Heart left ventricle (tissue), 16 donors: ENCODE measurements at regions not wholly inside any gene's neighbourhood (a gene's known extent, or its start where the extent isn't known, plus 50 kb on each side); places are given as distances from the start of the nearest gene placed in this dataset.

Experiments used
- ATAC-seq, 4 donors: fragments of 200-7000 bp; cut with Tn5 transposase; one replicate each; pipeline ENCODE4 v1.9.1; 2020 to 2022; ENCODE audit warnings: moderate library complexity in 4 of 4, mild to moderate bottlenecking in 3 of 4, moderate number of reproducible peaks in 1 of 4
- DNase-seq, 5 donors: peaks; one replicate each; pipeline ENCODE4 v3.0.0-alpha.2; 2020
- H3K27ac ChIP-seq, 12 donors: fragments of 200-600 bp; sonication (generic) in 4 of 12; one replicate each; pipeline versions ENCODE4 v1.5.0 to v1.8.0; 2016 to 2022; ENCODE audit warnings: mild to moderate bottlenecking in 2 of 12
- H3K27me3 ChIP-seq, 9 donors: fragments of 200-600 bp; sonication (generic) in 2 of 9; one replicate each; pipeline versions ENCODE4 v1.5.1 to v1.8.0; 2016 to 2022; ENCODE audit warnings: mild to moderate bottlenecking in 3 of 9
- H3K36me3 ChIP-seq, 9 donors: fragments of 200-600 bp; sonication (generic) in 2 of 9; one replicate each; pipeline versions ENCODE4 v1.5.0 to v1.8.0; 2018 to 2022; ENCODE audit warnings: mild to moderate bottlenecking in 2 of 9
- H3K4me1 ChIP-seq, 12 donors: fragments of 200-600 bp; sonication (generic) in 4 of 12; one replicate each; pipeline versions ENCODE4 v1.5.0 to v1.8.0; 2016 to 2022; ENCODE audit warnings: mild to moderate bottlenecking in 3 of 12
- H3K4me3 ChIP-seq, 12 donors: fragments of 200-600 bp; sonication (generic) in 4 of 12; one replicate each; pipeline versions ENCODE4 v1.5.0 to v1.8.0; 2017 to 2022; ENCODE audit warnings: mild to moderate bottlenecking in 9 of 12, moderate library complexity in 4 of 12
- H3K9me3 ChIP-seq, 12 donors: fragments of 200-600 bp; sonication (generic) in 4 of 12; one replicate each; pipeline versions ENCODE4 v1.5.0 to v1.8.0; 2016 to 2022; ENCODE audit warnings: mild to moderate bottlenecking in 1 of 12
- CTCF ChIP-seq, 12 donors: fragments of 200-600 bp; sonication (generic) in 4 of 12; IDR thresholded peaks; one replicate each; pipeline versions ENCODE4 v1.5.0 to v1.8.0; 2018 to 2022; ENCODE audit warnings: antibody characterized with exemption in 12 of 12, mild to moderate bottlenecking in 5 of 12
- POLR2A ChIP-seq, 2 donors: fragments of 450-650 bp; IDR thresholded peaks; one replicate each; pipeline ENCODE4 v1.6.1; 2017; ENCODE audit warnings: antibody characterized with exemption in 2 of 2, mild to moderate bottlenecking in 2 of 2, moderate library complexity in 2 of 2
- WGBS, 4 donors: extraction: QIAGEN DNeasy Blood & Tissue Kit in 2 of 4; methylation state at CpG; one replicate each; pipeline versions ENCODE4 v1.1.5 to v1.1.7; 2013 to 2018; 5-methylcytosine and 5-hydroxymethylcytosine counted together
- intact Hi-C, 10 donors: fragments of 100-400 bp; cut with DNase I; formaldehyde crosslinking; loops; one replicate each; pipeline versions ENCODE4 v1.11.1 to v1.14.2; 2022
- donor health status: ischemic (EF 13 %, LVEDD 7.1; RV severe dilation, severe dysfunction).
- donor health status: healthy with polysubstance abuse.
- donor health status: DM: no; HTN: yes; CAD: no.
- donor health status: DM: no; HTN: no; CAD: no.
- donor health status: ischemic (EF 25% LVEDD 6.9; RV normal size, moderate dysfunction).
- donor health status: ischemic (EF 25% LVEDD 5.7; RV mildly dilated, moderate dysfunction).
- donor health status: healthy.
- donor health status: DM: yes; HTN: yes; CAD: no.
- donor health status: ischemic (EF 35%, LVEDD 5.7; RV mildly dilated, moderate dysfunction).
- donor health status: nonischemic (EF 11% LVEDD 7.7; RV severe dilation, severe dysfunction).
- donor health status: DM: yes; HTN: yes; CAD: no.
- donor health status: PGD.
- donor health status: ischemic (EF 29% LVEDD 5.4; RV normal size, mild dysfunction).
- donor health status: nonischemic (EF 23%, LVEDD 6.1; RV moderate dilation, normal function).

- DNase-seq (no peak), ATAC-seq (no peak)
- H3K27me3 ChIP-seq: peaks cover 0 to 9% (median 0%) of the 10 kb centered on the region in 9 donors
- peaks cover 0 to 14% (median 1%) of the 10 kb centered on the region in 12 donors for H3K4me1 ChIP-seq
- WGBS, 4 donors: 91 to 92% (median 91%) methylated on average over 5 of the region's 5 CpGs
- no peak overlapping the region for H3K27ac ChIP-seq
- TF ChIP-seq POLR2A (IDR thresholded peaks at IDR 0.05) (no peak), CTCF (IDR thresholded peaks at IDR 0.05) (no peak)
- no peak overlapping the region for H3K4me3 ChIP-seq
- no peaks in the 10 kb centered on the region for H3K36me3 ChIP-seq
- H3K9me3 ChIP-seq: no peaks in the 10 kb centered on the region
- intact Hi-C loops: no loop called here
Measured at GRCh38 chr16:65660390-65660789, 538.5 kb upstream of the CDH11 start.

- no peak overlapping the region for H3K4me3 ChIP-seq
- H3K36me3 ChIP-seq: no peaks in the 10 kb centered on the region
- 91 to 98% (median 94%) methylated on average over 7 of the region's 7 CpGs for WGBS, 4 donors
- no peak for TF ChIP-seq POLR2A (IDR thresholded peaks at IDR 0.05)
- no peak for TF ChIP-seq CTCF (IDR thresholded peaks at IDR 0.05)
- intact Hi-C loops: no loop called here
- H3K9me3 ChIP-seq: no peaks in the 10 kb centered on the region
- peaks cover 0 to 9% (median 0%) of the 10 kb centered on the region in 9 donors for H3K27me3 ChIP-seq
- peaks cover 0 to 14% (median 1%) of the 10 kb centered on the region in 12 donors for H3K4me1 ChIP-seq
- no peak overlapping the region for H3K27ac ChIP-seq
- DNase-seq (no peak), ATAC-seq (no peak)
Measured at GRCh38 chr16:65659758-65660157, 537.9 kb upstream of the CDH11 start.

- WGBS, 4 donors: 76 to 93% (median 79%) methylated on average over 2 of the region's 2 CpGs
- Histone ChIP-seq H3K27me3 (peaks cover 0 to 10% (median 0%) of the 10 kb centered on the region in 9 donors), H3K4me3 (no peak overlapping the region), H3K27ac (peak overlapping the region in 1 of 12 donors; percentile 40), H3K4me1 (peaks cover 0 to 14% (median 1%) of the 10 kb centered on the region in 12 donors), H3K9me3 (no peaks in the 10 kb centered on the region), H3K36me3 (no peaks in the 10 kb centered on the region)
- intact Hi-C loops: no loop called here
- TF ChIP-seq CTCF (IDR thresholded peaks at IDR 0.05) (no peak), POLR2A (IDR thresholded peaks at IDR 0.05) (no peak)
- peak in 1 of 4 donors; percentile 62 for ATAC-seq
- DNase-seq: peak in 1 of 5 donors; percentile 39
Measured at GRCh38 chr16:65658787-65659220, 536.9 kb upstream of the CDH11 start.

GRCh38 chr16:65658349-65658748 is 536.5 kb upstream of the CDH11 start:
- peak in 1 of 5 donors; percentile 66 for DNase-seq
- 38 to 49% (median 48%) methylated on average over 4 of the region's 4 CpGs for WGBS, 4 donors
- Histone ChIP-seq H3K27me3 (peaks cover 0 to 14% (median 0%) of the 10 kb centered on the region in 9 donors), H3K4me1 (peaks cover 0 to 14% (median 1%) of the 10 kb centered on the region in 12 donors), H3K27ac (peak overlapping the region in 1 of 12 donors; percentile 40), H3K4me3 (no peak overlapping the region), H3K36me3 (no peaks in the 10 kb centered on the region), H3K9me3 (no peaks in the 10 kb centered on the region)
- peak; percentile 29 to 96 (median 84) for ATAC-seq
- no peak for TF ChIP-seq POLR2A (IDR thresholded peaks at IDR 0.05)
- intact Hi-C loops: no loop called here

GRCh38 chr16:65657556-65657955 is 535.7 kb upstream of the CDH11 start:
- H3K36me3 ChIP-seq: no peaks in the 10 kb centered on the region
- intact Hi-C loops: no loop called here
- no peaks in the 10 kb centered on the region for H3K9me3 ChIP-seq
- no peak overlapping the region for H3K27ac ChIP-seq
- H3K27me3 ChIP-seq: peaks cover 0 to 15% (median 0%) of the 10 kb centered on the region in 9 donors
- TF ChIP-seq CTCF (IDR thresholded peaks at IDR 0.05) (no peak), POLR2A (IDR thresholded peaks at IDR 0.05) (no peak)
- H3K4me3 ChIP-seq: no peak overlapping the region
- ATAC-seq: no peak
- peaks cover 0 to 14% (median 1%) of the 10 kb centered on the region in 12 donors for H3K4me1 ChIP-seq
- no peak for DNase-seq
- 81 to 100% (median 97%) methylated on average over 1 of the region's 1 CpG for WGBS, 4 donors
